ENCODE measurements at regions not wholly inside any gene's neighbourhood (a gene's known extent, or its start where the extent isn't known, plus 50 kb on each side); places are given as distances from the start of the nearest gene placed in this dataset.

DNA sequence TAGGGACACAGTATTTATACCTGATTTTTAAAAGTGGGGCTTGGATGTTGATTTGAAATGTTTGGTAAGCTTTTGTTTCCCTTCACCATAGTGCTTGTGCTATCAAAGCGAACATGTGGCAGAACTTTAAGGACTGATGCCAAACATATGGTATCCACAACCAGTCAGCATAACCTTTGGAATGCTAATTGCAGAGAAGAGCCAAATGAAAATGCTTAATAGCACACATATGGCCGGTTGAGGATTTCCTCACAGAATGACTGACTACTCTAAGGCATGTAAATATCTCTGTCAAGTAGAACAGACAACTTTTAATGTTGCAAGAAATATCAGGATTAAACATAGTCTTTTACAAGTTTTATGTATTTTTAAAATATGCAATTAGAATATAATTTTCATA is 120.9 kb upstream of the COL3A1 start:
- peak; percentile 97 for DNase-seq

DNA sequence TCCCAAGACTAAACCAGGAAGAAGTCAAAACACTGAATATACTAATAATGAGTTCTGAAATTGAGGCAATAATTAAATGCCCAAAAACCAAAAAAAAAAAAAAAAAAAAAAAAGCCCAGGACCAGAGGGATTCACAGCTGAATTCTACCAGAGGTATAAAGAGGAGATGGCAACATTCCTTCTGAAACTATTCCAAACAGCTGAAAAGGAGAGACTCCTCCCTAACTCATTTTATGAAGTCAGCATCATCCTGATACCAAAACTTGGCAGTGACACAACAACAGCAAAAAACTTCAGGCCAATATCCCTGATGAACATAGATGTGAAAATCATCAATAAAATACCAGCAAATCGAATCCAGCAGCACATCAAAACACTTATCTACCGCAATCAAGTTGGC is 108.5 kb upstream of the COL3A1 start:
- peak; percentile 55 for DNase-seq

DNA sequence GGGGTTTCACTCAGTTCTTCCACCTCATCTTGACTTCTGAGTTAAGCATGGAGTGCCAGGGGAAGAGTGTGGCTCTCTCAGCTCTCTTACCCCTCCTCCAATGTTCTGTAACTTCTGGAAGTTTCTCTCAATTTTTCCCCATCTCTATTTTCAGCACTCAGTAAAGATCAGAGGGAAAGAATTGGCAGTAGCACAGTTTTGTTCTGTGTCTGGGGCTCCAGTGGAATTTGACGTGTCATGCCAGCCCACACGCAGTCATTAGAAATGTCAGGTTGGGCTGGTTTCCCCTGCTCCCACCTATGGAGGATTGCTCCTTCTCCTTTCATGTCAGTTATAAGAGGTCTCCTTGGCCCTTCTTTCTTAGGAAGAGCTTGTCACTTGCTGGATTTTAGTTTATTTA is 104.6 kb upstream of the COL3A1 start:
- DNase-seq = peak; percentile 83

DNA sequence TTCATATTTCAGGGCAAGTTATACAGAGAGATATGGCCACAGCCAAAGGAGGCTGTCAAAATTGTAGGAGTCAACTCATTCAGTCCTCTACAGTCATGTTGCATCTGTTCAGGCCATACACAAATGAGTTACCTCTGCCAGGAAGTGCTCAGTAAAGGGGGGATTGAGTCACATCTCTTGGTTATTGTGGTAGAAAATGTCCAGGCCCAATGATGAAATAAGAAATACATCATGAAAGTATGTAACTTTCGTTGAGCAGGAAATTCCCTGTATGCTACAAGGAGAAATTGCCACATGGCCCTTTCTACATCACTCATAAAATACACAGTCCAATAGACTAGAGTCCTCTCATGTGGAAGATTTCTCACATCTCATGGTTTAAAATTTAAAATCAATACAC is 103.9 kb upstream of the COL3A1 start:
- peak; percentile 97 for DNase-seq

DNA sequence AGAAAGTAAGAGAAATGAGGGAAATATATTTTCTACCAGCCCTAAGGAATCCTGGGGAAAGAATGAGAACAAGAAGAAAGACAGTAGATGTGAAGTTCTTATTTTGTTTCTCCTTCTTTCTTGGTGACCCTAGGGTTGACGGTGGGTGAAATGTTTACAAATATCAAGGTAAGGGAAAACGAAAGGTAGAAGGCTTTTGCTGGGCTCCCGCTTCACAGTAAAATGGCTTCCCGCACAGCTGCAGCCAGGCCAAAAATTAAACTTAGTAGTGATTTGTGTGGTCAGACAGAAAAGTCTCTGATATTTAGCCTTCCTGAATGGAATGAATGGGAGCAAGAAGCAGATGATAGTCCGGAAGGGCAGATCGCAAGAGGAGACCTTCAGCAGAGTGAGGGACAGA is 99.1 kb upstream of the COL3A1 start:
- DNase-seq = no peak

DNA sequence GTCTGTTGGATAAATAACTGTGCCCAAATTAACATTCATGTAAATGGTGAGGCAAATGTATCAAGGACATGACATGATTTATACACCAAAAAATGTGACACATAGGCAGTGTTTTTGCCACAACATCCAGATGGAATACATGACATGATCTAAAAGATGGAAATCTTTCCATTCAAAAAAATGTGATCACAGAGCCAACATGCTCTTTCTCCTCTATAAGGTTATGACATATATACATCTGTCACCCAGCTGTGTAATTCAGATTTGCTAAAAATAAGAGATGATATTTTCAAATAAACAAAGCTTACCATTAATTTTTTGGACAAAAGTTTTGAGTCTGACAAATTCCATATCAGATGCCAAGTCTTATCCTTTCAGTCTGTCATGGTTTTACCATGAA is 95.5 kb upstream of the COL3A1 start:
- peak; percentile 54 for DNase-seq

DNA sequence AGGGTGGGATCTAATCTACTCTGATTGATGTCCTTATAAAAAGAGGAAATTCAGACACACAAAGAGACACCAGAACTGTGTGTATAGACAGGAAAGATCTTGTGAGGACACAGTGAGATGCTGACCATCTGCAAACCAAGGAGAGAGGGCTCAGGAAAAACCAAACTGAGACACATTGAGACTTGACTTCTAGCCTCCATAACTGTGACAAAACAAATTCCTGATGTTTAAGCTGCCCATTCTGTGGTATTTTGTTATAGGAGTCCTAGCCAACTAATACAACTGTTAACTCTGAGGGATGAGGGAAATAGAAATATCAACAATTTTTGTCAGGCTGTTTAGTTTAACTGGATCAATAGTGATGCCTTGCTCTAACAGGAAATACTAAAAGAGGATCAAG is 93.4 kb upstream of the COL3A1 start:
- DNase-seq = no peak

DNA sequence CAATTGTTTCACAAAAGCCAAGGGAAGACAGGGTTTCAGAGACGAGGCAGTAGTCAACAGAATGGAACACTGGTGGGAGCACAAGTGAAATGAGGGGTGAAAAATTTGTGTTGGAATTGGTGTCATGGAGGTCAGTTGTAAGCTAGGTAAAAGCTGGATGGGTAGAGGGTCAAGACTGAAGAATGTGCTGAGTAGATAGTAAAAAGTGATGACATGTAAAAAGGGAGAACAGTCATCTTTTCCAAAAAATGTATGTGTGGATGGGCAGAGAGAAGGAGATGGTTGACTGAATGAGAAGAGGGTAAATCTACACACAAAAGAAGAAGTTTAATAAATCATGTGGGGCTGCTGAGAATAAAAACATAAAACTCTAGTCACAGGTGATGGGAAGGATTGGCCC is 92.7 kb upstream of the COL3A1 start:
- DNase-seq = no peak

DNA sequence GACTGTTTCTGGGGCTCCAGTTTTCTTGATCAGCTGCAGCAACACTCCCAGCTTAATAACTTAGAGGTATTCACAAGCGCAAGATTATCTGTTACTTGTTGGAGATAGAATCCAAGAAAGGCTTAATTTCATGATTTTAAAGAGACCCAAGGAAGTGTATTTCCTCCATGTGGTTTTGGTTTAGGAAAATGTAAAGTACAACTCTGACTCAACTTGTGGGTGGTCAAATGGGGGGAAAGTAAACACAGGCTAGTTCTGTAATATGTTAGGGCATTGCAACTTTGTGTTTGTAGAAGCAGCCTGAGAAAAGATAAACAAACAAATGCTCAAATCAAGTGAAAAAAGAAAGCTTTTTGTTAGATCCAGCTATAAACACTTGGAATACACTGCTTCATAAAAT is 90.1 kb upstream of the COL3A1 start:
- DNase-seq = peak; percentile 64

DNA sequence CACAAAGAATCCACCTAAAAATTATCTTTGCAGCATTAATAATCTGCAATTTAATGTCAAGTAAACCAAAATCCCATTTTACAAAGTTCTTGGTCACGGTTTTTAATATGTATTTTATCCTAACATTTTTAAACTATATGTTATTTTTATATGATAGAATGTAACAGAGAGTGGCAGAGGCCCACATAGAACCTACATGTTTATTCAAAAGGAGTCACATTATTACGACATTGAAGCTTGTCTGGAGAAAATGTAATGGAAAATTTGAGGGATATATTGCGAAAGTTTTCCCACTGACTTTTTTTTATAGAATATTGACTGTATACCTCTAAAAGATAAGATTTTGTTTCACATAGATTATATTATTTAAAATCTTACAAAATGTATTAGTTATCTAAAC is 89.7 kb upstream of the COL3A1 start:
- DNase-seq = no peak

DNA sequence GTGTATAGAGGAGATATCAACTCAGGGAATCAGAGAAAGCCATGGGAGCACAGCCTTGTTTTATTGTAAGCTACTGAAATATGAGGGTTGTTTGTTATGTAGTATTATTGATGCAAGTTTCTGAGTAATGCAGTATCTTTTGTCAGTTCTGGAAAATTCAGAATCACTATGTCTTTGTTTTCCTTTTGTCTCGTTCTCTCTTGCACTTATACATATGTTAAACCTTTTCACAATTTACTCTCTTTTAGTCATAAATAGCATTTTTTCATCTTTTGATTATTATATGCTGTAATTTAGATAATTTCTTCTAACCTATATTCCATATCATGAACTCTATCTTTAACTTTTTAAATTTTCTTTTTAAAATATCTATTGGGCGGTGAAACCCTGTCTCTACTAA is 85.0 kb upstream of the COL3A1 start:
- DNase-seq = no peak

DNA sequence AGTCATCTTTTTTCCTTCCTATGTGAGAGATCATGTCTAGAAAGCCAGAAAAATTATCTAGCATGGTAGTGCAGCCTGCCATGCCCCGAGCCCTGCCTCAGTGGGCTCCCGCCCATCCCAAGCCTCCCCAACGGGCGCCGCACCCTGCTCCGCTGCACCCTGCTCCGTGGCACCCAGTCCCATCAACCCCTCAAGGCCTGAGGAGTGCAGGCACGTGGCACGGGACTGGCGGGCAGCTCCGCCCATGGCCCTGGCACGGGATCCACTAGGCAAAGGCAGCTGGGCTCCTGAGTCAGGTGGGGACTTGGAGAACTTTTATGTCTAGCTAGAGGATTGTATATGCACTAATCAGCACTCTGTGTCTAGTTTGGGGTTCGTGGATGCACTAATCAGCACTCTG is 83.4 kb upstream of the COL3A1 start:
- DNase-seq = no peak

DNA sequence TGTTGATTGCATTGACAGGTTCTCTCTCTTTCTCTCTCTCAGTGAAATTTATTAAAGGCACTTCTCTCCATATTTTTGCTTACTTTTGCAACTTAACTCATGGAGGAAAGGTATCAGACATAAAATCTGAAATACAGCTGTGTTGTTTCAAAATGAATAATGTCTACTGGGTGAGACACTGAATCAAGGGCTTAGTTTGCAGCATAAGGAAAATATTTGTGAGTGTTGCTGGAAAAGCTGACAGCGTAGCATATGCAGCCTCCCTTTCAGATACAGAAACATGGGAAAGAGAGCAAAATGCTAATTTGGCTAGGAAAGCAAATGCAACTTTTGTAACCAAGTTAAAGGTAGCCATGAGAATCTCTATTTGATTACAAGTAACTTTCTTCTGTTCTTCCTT is 81.5 kb upstream of the COL3A1 start:
- peak; percentile 31 for DNase-seq

DNA sequence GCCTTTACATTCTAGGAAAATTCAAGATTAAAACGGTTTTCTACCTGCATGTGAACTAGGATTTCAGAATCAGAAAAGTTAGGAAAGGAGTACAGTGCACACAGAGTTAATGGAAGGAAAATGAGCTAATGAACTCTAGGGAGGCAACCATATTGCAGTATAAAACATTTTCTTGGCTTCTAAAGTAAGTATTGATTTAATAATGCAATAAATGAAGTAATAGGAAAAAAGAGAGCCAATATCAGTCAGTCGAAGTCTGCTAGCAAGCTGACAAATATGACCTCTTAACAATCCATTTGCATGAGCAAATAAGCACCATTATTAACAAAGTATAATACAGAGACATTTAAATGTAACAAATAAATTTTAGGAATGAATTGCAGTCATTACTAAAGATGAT is 80.2 kb upstream of the COL3A1 start:
- no peak for DNase-seq

DNA sequence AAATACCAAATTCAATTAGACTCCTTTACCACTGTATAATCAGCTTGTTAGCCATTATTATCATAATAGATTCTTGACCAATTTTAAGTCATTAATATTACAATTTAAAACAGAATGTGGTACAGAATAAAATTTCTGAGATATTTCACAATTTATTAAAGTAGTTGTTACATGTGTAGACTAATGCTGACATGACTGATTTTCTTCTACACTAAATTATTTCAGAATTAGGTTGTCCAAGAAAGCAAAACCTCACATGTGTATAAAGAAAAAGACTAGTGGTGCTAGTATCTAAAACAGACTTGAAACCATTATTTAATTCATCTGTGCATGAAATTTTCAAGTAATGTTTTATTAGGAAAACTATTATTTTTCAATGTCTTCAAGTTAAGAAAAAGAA is 79.2 kb upstream of the COL3A1 start:
- no peak for DNase-seq

DNA sequence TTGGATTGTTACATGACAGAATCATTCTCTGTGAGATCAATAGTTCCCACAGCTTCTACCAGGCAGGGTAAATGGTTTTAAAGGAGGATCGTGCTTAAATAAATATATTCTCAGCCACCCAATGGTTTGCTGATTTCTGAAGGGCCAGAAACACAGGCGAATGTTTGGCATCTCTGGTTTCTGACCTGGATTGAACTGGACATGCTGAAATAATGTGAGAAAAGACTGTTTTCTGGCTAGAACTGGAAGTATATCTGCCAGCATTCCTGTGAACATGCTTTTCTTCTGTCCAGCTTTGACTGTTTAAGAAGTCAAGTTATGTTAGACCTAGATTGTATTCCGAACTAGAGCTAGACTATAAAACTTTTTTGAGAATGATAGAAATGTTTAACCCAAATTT is 77.1 kb upstream of the COL3A1 start:
- peak; percentile 66 for DNase-seq

DNA sequence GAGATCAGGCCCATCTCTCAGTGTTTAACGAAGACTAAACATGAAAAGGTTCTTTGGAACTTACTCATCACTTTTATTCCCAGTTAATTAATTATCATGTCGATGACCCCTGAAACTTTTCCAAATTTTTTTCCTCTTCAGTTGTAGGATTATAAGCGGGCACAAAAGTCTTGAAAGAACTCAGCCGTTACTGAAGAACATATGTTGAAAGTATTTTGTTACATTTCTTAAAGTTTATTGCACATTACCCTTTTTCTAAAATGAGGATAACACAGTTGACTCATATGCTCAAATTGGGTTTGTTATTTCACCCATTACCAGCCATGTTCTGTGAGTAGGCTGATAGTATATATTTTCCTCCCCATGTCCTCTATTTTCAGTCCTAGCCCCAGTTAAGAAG is 75.9 kb upstream of the COL3A1 start:
- DNase-seq = peak; percentile 71

DNA sequence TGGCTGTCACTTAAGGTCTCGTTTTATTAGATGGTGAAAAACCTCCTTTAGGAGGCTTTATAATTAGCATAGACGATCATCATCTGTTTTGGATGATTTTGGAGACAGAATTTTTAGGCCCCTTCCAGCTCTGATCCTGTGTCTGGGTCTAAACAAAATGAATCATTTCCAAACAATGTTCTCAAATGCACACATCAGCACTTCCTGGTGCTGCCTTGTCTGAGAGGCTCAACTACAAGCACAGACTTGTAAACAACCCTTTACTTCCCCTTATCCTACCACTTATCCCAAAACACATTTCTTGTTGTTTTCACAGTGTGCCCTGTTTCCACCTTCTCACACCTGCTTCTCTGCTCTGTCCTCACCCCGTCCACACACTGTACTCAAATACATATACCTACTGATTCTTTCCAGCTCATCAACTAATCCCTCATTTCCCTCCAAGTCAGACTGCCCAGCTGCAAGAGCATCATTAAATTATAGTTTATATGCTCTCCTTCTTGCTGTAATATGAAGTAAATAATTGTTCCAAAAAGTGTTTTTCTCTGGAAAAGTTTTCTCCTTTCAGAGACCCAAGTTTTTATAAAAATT is 71.2 kb upstream of the COL3A1 start:
- peak; percentile 56 for DNase-seq

DNA sequence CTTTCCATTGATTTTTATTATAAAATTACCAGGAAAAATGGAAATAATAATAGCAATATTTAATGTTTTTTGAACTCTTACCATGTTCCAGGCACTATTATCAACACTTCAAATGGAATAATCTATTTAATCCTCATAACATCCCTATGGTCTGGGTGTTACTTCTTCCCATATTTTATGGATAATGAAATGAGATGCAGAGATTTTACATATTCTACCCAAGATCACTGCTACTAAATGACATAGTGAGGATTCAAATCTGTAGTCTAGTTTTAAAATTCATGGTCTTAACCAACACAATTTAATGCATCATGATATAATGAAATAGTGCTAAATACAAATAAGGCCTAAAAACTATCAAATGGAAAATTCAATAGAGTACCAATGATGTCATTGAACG is 70.4 kb upstream of the COL3A1 start:
- no peak for DNase-seq

DNA sequence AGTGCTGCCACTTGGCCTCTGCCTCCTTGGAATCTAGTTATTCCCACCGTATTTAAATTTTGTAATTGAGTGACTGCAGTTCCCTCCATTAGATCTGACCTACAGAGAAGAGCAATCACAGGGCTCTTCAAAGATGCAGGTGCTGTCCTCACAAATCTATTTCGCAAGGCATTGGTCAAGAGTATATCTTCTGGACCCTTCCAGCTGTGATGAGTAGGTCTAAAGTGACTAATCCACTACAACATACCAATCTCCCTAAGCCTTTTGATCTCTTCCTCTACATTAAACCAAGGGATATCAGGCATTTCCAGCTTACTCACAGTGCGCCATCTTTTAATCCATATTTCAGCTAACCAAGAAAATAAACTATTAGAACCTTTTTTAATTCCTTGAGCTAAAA is 65.1 kb upstream of the COL3A1 start:
- peak; percentile 54 for DNase-seq

DNA sequence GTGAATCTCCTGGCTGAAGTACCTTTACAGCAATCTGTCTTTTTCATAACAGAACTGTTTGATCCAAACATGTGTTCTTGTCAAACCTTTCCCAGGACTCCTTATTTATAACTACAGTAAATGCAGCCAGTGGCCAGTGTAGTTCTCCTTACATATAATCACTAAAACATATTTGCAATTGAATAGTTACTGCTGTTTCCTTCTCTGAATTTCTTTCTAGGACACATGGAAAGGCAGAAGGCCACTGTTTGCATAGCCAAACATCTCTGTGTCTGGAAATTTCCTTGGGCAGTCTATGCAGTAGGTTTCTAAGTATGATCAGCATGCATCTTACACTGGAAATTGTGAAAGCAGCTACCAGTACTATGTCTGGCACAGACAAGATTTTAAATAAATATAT is 57.4 kb upstream of the COL3A1 start:
- no peak for DNase-seq

DNA sequence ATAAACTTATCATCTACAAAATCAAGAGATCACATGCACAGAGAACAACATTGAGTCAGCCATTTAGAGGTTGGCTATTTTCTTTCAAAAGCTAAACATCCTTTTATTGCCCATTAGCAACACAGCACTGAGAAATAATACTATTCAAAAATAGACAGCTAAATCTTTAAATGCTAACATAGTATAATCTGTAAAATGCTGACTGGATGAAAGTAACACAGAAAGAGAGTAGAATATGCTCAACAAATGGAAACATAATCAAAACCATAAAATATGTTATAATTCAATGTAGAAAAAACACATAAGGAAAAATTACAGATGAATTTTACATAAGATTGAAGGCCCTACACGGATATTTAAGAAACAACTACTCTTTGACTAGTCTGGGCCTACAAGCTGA is 56.5 kb upstream of the COL3A1 start:
- no peak for DNase-seq

DNA sequence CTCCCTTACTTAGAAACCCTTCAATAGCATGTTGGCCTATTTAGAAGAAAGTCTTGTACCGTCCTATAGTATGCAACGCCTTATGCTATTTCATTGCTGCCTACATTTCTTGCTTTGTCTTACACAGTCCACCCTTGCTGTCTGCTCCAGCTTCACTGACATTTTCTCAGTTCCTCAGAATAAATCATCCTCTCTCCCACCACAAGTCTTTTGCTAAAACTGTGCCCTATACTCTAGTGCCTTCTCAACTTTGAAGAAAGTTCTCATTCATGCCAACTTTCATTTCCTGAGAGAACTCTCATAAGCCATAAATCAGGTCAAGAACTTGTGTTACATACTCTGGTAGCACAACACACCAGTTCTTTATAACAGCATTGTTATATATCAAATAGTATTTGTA is 54.3 kb upstream of the COL3A1 start:
- DNase-seq = no peak

DNA sequence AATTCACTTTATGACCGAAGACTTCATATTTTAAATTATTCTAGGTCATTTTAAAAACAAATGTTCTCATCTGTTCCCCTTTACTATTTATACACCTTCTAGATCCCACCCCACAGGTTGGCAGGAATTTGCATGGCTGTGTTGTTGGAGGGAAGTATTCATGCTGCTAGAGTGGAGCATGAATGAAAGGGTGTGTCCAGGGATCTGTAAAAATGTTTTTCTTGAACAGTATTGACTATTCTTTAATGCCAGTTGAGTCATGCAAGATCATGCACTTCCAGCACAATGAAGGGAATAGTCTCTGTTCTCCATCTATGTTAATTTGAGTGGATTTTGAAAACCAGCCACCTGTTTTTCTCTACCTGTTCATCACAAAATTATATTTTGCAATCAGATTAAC is 52.0 kb upstream of the COL3A1 start:
- no peak for DNase-seq
